ENCODE measurements at regions not wholly inside any gene's neighbourhood (a gene's known extent, or its start where the extent isn't known, plus 50 kb on each side); places are given as distances from the start of the nearest gene placed in this dataset.
A peak's percentile ranks its signal among the peaks of the same experiment; 100 is the strongest.

DNA sequence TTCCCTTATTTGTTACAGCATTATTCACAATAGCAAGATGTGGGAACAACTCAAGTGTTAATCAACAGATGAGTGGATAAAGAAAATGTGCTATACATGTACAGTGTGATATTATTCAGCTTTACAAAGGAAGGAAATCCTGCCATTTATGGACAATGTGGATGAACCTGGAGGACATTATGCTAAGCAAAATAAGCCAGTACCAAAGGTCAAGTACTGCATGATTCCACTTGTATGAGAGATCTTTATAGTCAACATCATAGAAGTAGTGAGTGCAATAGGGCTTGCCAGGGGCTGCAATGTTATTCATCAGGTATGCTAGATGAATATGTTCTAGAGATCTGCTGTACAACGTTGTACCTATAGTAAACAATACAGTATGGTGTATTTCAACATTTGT is 138.5 kb upstream of the AGR3 start:
- DNase-seq (ENCODE audit: low read depth) = no peak

DNA sequence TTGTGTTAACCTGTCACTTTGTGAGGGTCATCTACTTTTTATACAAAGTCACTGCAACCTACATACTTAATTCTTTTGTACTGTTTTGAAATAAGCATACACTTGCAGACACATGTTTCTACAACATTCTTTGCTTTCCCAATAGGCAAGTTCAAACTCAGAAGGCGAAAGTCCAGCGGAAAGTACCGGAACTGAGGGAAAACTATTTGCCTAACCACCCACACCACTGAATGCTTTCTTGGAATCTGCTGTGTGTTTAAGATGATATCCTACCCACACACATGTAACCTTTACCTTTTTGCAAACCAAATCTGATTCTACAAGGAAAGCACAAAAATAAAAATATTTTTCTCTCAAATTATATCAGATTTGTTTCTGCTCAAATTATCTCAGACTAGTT is 139.4 kb upstream of the AGR3 start:
- DNase-seq (ENCODE audit: low read depth) = no peak

DNA sequence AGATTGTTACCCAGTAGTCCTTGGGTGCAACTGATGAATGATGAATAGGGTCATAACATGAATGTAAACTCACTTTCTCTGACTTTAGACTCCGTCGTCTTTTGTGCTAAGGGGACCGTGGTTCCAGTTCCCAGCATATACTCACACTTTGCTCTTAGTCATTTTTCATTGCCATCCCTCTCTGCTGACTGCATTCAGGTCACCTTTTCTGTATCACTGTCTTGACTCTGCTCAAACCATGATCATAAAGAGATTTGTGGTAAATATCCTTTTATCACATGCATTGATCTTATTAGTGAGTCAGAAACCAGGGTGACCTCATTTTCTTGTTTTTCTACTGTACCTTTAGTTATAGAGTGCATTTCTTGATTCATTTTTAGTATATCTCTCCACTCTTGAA is 141.1 kb upstream of the AGR3 start:
- DNase-seq (ENCODE audit: low read depth) = peak; percentile 46

DNA sequence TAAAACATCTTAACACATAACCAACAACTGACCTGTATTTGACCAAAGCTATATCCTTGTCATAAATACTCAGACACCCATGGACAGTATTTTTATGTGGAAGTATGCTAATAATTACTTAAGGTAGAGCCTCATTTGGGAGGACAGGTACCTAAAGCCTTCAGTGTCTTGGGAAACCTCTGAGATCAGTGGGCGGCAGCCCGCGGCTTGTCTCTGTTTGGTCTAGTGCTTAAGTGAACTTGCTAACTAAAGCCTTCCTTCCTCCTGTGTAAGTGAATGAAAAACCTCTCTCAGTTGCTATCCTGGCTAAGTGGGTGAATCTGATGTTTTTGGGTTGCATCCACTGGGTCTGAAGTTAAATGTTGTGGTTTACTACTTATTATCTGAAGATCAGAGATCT is 144.5 kb upstream of the AGR3 start:
- no peak for DNase-seq (ENCODE audit: low read depth)

DNA sequence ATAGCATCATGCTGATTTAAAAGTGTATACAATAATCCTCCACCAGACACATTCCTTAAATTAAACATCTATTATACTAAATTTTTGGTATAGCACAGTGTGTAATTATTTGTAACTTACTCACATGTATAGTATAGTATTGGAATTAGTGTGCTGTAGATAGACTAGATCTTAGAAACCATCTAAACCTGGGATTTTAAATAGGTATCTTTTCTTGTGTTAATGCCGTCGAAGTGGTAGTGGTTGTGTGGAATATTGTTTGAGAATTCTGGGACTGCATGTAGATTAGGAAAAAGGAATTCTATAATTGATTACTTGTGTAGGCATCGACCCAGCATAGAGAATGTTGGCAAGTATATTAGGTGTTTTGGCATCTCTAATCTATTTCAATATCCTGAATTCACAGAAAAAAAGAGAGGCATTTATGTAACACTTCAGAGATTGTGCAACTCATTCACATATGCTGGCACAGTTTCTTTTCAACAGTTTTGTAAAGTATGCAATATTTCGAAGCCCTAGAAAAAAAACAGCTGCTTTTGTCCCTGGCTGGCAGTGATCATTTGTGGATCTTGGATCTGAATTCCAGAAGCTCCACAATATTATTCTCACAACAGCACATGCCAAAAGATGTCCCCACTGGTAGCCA is 145.5 kb upstream of the AGR3 start:
- DNase-seq (ENCODE audit: low read depth) = no peak

DNA sequence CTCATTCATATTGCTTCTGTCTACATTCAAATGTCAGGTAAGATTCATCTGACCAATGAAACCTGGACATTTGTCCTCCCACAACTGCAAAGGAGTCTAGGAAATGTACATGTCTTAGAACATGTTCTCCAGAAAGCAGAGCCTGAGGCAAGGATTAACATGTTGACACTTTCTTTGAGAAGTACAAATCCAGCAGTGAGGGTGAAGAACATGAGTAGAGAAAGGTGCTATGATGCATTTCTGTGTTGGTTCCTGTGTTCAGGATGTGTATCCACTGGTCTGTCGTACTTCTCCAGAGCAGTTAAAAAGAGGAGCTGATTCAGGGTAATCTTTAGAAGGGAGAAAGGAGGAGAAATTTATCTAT is 146.0 kb upstream of the AGR3 start:
- DNase-seq (ENCODE audit: low read depth) = no peak

DNA sequence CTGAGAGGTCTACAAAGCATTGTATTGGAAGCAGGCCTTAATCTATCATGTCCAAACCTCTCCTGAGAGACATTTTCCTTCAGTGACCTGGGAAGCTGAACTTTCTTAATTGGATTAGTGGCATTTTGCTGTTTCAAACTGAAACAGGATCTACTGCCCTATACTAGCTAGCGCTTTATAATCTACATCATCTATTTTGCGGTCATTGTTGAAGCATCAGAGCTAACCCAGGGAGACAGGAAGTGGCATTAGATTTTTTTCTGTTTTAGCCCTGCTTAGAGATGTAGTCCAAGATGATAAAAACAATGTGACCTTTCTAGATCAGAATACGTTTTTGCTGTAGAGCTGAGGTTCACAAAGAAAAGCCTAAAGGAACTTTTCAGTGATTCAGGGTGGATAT is 147.4 kb upstream of the AGR3 start:
- DNase-seq (ENCODE audit: low read depth) = no peak

DNA sequence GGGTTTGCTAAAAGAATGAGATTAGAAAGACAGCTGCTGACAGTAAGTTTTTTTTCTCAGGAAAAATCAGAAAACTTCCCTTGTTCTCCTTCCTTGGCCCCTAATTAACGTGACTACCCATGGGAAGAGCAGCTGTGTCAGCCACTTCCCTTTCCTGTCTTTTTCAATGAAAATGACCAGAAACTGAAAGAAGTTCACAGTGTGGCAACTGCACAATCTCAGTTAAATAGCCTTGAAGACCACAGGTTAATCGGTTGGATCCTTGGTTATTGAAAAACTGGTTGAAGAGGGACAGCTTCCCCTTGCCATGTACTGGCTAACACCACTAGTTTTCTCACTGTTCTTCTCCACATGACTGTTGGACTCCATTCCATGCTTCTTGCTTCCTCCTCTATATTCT is 148.8 kb upstream of the AGR3 start:
- DNase-seq (ENCODE audit: low read depth) = no peak

DNA sequence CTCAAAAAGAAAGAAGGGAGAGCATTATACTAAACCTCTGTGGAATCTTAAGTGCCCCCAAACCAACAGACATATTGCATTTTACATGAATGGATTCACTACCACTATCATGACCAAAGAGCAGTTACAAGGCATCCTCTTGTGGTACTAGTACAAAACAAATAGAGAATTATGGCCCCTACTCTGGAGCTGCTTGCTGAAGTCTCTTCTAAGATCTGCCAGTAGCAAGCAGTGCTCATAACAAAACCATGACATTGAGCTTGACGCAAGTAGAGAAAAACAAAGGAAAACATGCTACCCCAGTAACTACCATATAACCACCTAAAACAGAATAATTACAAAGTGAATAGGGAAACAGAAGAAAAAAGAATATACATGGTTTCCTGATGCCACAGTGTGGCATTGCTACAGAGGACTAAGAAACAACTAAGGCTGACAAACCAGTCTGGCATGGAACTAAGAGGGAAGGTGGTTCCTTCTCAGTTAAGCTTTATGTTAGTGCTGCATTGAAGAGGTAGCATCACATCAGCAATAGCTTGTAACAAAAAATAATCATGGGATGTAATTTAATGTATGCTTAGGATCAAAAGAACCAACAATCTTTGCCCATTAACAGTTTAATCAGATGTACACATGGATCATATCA is 150.2 kb upstream of the AGR3 start:
- DNase-seq (ENCODE audit: low read depth) = no peak

DNA sequence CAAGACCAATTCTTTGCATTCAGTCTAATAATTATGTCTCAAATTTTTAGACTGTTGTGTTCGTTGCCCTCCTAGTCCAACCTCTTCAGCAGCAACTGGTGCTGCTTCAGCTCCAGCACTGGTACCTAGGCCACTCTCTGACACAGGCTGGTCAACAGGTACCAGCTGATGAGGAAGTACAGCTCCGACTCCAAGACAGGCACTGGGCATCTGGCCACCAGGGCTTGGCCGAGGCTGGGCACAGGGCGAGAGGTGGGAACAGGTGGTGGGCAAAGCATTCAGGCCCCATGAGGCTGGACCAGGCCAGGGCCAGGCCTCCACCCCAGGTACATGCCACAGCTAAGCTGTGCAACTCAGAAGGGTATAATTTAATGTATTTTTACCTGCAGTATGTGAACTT is 151.5 kb upstream of the AGR3 start:
- DNase-seq (ENCODE audit: low read depth) = no peak

DNA sequence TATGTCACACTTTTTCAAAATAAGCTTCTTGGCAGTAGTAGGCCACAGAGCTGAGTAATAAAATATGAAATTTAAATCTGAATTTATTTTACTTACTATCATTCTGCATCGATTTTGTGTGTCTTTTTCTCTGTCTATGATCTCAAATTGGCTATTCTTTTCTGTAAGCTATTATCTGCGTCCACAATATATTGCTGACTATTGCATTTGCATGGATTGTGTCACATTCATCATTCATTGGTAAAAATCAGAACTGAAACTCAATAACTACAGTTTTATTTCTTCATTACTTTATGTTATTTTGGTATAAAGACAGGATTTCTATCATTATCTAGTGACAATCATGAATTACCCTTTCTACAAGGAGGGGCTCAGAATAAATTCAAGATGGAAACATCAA is 154.8 kb upstream of the AGR3 start:
- DNase-seq (ENCODE audit: low read depth) = no peak

DNA sequence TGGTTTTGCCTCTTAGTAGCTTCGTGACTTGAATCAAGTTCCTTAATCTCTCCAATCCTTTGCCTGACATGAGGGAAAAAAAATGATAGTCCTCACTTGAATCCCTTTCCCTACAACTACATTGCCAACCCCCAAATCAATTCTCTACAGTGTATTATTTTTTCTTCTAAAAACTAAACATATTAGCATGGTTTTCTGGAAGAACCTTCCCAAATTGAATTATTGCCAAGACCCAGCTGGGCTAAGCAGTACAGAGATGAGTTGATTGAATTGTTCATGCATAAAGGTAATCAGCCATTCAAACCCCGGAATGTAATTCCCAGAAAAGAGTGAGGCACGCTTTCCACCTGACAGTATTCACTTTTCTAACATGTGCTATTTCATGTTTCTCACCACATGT is 155.6 kb upstream of the AGR3 start:
- DNase-seq (ENCODE audit: low read depth) = no peak

DNA sequence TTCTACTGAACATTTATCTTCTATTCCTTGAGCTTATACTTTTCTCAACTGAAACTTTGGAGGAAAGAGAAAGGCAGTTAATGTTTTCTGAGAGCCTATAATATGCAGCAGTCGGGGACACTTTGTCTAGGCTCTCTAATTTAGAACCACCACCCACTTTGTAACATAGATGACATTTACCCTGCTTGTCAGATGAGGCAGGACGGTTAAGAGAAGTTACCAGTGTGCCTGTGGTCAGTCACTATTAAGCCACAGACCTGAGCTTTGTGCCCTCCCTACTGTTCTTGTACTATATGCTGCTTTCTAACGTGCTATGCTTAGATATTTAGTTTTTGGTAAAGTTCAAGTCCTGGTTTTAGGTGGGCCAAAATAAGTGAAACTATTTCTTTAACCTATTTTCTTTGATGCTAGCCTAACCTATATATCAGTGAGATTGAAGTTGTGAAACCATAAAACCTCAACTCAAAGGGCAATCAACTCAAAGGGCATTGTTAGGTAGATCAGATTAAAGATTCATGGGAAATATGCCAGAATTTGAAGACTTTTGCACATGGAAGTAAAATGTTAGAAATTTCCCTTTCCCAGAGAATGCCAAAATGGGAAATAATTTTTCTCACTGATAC is 156.5 kb upstream of the AGR3 start:
- no peak for DNase-seq (ENCODE audit: low read depth)

DNA sequence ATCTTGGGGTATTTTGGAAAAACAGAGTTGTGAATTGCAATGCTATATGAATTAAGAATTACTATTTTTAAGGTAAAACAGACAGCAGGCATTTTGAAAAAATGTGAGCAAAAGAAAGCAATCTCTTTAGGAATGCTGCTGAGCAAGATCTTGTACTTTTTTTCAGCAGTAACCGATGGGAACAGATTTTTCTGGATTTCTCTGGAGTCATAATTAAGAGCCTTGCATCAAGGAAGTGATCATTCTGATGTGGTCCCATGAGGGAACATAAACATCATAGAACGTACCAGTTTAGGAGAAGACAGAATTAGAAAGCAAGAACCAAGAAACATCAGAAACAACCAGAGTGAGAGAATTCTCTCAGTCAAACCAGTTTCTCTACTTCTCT is 157.0 kb upstream of the AGR3 start:
- DNase-seq (ENCODE audit: low read depth) = no peak

DNA sequence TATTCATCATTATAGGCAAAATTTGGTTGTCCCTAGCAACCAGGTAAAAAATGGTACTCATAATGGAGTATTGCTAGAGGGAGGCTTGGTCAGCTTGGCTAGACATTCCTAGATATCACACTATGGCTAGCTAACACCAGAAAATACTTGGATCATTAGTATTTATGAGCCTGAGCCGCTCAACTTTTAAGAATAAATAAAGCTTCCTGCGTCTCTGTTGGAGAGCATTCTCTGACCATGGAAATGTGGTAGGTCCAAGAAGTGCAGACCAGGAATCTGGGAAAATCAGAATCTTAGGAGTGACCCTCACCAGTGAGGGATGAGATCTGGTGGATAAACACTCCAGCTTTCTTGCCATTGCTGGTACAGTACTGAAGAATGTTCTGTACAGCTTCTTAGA is 157.6 kb upstream of the AGR3 start:
- no peak for DNase-seq (ENCODE audit: low read depth)

DNA sequence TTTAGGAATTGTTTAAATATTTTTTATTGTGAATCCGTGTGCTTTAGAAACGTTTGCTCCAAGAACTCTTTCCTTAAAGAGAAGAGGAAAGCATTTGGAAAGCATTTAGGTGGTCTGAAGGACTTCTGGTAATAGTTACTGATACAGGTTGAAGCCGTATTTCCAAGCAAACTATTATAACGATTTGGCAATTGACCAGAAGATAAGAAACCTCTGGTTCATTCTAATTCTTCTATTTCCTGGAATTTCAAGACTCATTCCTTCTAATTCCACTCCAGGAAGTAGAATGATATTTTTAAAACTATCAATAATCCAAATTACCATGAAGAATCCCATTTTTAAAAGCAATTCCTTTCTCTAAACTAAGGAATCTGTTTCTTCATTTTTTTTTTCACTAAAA is 158.9 kb upstream of the AGR3 start:
- no peak for DNase-seq (ENCODE audit: low read depth)

DNA sequence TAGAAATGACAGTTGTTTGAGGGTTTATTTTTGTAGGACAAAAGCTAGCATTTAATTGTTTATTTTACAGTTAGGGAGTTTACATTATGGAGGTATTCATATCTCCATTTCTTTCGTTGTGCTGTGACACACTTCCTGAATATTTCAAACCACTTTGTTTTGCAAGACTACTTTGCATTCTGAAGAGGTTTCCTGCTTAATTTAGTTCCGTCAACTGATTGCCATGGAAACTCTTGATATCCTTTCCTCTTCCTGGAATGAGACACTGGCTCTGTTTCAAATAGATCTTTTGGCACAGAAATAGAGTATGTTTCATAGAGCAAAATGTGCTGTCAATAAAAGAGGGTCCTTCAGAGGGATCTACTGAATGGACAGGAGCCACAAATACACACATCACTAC is 159.5 kb upstream of the AGR3 start:
- DNase-seq (ENCODE audit: low read depth) = peak; percentile 98

DNA sequence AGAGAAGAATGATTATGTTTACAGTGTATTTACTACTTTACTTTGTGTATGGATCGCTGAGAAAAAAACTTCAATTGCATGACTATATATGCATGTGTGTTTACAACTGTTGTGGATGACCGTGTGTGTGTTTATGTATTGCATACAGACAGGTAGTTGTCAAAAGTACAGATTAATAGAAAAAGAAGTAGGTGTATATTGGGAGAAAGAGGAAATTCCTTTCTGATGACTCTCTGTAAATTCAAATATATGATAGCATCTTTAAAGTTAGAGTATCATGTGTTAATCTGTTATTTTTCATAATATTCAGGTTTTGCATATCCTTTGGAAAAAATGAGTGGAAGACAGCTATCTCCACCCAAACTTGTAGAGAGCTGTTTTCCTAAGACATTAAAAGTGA is 160.4 kb upstream of the AGR3 start:
- peak; percentile 50 for DNase-seq (ENCODE audit: low read depth)

DNA sequence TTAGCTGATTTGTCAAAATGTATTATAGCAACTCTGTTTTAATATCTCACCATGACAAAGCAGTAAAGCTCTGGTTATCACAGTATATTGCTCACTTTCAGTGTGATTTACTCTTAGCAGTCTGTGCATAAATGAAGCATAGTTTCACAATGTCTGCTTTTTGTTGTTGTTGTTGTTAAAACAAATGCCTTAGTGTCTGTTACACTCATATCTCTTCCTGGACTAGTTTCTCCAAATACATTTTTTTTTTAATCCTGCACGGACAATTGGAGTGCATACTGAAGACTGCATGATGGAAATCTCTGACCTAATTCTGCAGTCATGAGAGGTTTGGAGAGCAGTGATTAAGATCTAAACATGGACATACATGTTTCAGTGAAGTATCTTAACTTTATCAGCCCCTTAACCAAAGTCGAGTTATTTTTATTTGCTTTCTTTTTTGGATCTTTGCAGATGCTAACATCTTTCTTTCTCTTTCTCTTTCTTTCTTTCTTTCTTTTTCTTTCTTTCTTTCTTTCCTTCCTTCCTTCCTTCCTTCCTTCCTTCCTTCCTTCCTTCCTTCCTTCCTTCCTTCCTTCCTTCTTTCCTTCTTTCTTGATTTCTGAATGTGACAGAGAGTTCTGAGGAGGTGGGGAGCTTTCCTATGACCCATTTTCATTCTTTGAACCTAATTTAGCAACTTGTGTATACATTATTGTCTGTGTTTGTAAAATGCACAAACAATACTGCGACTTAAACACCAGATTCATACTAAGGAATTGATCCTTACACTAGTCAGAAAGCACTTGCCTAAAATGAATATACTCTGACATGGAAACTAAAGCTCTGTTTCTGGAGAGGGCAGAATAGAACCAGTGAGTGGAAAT is 161.5 kb upstream of the AGR3 start:
- DNase-seq (ENCODE audit: low read depth) = peak; percentile 57

DNA sequence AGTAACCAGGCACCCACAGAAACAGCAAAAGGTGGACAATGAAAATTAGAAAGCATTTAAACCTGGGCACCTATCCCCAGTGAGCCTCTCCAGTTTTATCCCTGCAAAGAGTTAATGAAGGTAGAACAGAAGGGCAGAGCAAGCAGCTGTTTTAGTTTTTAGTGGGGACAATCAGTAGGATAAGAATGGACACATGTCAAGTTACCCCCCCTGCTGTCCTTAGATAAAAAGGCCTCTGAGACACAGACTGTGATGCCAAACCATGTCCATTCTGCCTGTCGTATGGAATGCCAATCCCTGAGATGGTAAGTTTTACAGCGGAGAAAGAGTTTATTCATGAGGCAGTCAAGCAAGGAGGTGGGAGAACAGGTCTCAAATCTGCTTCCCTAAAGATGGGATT is 162.6 kb upstream of the AGR3 start:
- DNase-seq (ENCODE audit: low read depth) = peak; percentile 21

DNA sequence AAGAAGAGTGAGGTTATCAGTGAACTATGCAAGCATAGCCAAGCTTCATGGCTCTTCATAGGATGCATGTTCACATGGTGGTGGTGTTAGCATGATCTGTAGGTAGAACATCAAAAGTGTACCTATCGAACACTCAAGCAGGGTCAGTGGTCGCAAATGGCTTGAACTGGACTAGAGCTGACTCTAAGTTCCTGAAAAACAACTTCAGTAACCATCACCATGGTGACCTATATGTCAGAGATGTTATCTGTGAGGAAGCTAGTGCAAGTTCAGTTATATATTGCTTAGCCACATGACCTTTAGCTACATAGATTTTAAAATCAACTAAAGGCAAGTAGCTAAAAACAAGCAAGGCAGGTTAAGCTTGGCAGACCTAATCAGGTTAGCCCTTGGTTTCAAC is 163.1 kb upstream of the AGR3 start:
- DNase-seq (ENCODE audit: low read depth) = no peak

DNA sequence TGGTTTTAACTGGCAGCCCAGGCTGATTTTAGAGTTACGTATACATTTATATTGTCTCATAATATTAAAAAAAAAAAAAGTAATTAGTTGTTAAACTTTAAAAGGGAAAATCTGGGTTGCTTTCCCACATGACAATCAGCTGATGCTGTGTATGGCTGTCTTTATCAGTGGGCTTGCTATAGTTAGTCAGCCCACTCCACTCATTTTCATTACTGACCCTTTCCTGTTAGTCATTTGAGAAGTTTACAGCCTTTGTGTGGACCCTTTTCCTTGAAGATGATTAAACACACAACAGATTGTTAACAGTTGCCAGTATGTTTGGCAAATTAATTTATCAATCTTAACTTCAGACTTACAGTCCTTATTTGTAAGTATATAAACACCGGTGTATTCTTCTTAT is 164.5 kb upstream of the AGR3 start:
- peak; percentile 11 for DNase-seq (ENCODE audit: low read depth)

DNA sequence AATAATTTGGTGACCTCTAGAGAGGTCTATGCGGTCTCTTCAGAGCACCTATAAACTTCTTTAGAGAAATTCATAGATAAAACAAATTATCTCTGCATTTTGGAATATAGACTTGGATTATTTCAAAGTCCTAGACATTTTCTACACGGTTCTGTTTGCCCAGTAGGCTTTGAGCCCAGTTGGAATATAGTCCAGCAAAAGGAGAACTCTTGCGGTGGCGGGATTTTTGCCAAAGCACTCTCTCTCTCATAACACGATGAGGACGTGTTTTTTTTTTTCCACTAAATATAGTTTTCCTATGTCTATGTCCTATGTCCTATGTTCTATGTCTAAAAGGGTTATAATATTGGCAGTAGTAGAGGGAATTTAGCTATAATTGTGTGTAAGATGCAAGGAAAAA is 164.9 kb upstream of the AGR3 start:
- DNase-seq (ENCODE audit: low read depth) = no peak
